HepG2 (cell line): ENCODE measurements at regions not wholly inside any gene's neighbourhood (a gene's known extent, or its start where the extent isn't known, plus 50 kb on each side); places are given as distances from the start of the nearest gene placed in this dataset.

Source experiments
- ATAC-seq: fragments of 200-7000 bp; cut with Tn5 transposase; 3 replicates; pipeline ENCODE4 v1.9.1; 2020; ENCODE audit warnings: mild to moderate bottlenecking, moderate library complexity
- BruUV-seq: library from RNA; stranded (reverse); fragments of 400-500 nt; replicated peaks from 2 replicates; lab custom pipeline; 2021; lab: Mats Ljungman, UMichigan
- CTCF ChIA-PET: fragments of 300-600 bp; formaldehyde crosslinking; extraction: SDS; loops from one replicate; lab custom pipeline; 2021; ENCODE audit warnings: low total read pairs, inconsistent platforms, low intra/inter-chr PET ratio; lab: Yijun Ruan, JAX
- POLR2A ChIA-PET: fragments of 350-600 bp; sonication (Branson Sonifier 250); formaldehyde crosslinking; loops from one replicate; lab custom pipeline; 2020; ENCODE audit warnings: antibody characterized with exemption, inconsistent platforms; lab: Yijun Ruan, JAX
- DNase-seq: peaks from one replicate; pipeline ENCODE4 v3.0.0-alpha.2; 2015; ENCODE audit warnings: low spot score
- FAIRE-seq: peaks from 3 replicates; lab custom pipeline; 2011; peaks lifted over from hg19 to GRCh38; lab: Jason Lieb, UNC
- H2AFZ ChIP-seq: one replicate; pipeline ENCODE4 v1.6.1; 2011; ENCODE audit warnings: low read length, inconsistent platforms
- H3K27ac ChIP-seq: fragments of 300-600 bp; 3 replicates; pipeline ENCODE4 v1.8.0; 2011; ENCODE audit warnings: mixed run types, mild to moderate bottlenecking, mixed read lengths, low read length, inconsistent platforms; ENCODE audit not compliant: insufficient read depth; ENCODE audit errors: extremely low read length
- H3K27me3 ChIP-seq, 2 experiments: fragments of 200-600 bp in 1 of 2; 2 replicates in 1 of 2; 3 replicates in 1 of 2; pipeline versions ENCODE4 v1.6.0 to v1.8.0; 2011; ENCODE audit warnings: low read length in 2 of 2, mild to moderate bottlenecking in 2 of 2, moderate library complexity in 2 of 2, inconsistent platforms in 1 of 2; ENCODE audit not compliant: insufficient read depth in 2 of 2, control insufficient read depth in 1 of 2
- H3K36me3 ChIP-seq, 2 experiments: fragments of 200-600 bp in 1 of 2; replicated peaks in 1 of 2; 2 replicates in 1 of 2; 3 replicates in 1 of 2; pipeline versions ENCODE4 v1.5.1 to v1.8.0; 2011; ENCODE audit warnings: low read length in 2 of 2, inconsistent platforms in 1 of 2; ENCODE audit not compliant: insufficient read depth in 2 of 2, control insufficient read depth in 1 of 2
- H3K4me1 ChIP-seq: 2 replicates; pipeline ENCODE4 v1.5.1; 2012; ENCODE audit warnings: low read length, inconsistent platforms; ENCODE audit not compliant: insufficient read depth
- H3K4me2 ChIP-seq: 2 replicates; pipeline ENCODE4 v1.6.0; 2011; ENCODE audit warnings: low read depth, low read length, inconsistent platforms
- H3K4me3 ChIP-seq, 3 experiments: fragments of 200-600 bp in 1 of 3; sonication (generic), shearing (Covaris generic) in 1 of 3; replicated peaks in 1 of 3; 2 replicates each; pipeline ENCODE4 v1.5.1; 2011 to 2016; ENCODE audit warnings: low read length in 3 of 3, inconsistent platforms in 2 of 3, low read depth in 2 of 3, mild to moderate bottlenecking in 2 of 3, control low read depth in 1 of 3, mixed read lengths in 1 of 3; ENCODE audit not compliant: insufficient read depth in 1 of 3
- H3K79me2 ChIP-seq: one replicate; pipeline ENCODE4 v1.6.1; 2011; ENCODE audit warnings: low read length, inconsistent platforms; ENCODE audit not compliant: insufficient read depth
- H3K9ac ChIP-seq: 2 replicates; pipeline ENCODE4 v1.6.0; 2011; ENCODE audit warnings: mild to moderate bottlenecking, low read depth, low read length, inconsistent platforms; ENCODE audit not compliant: insufficient read depth
- H3K9me3 ChIP-seq: 2 replicates; pipeline ENCODE4 v1.5.1; 2012; ENCODE audit warnings: mild to moderate bottlenecking, low read length
- H4K20me1 ChIP-seq: 2 replicates; pipeline ENCODE4 v1.6.0; 2011; ENCODE audit warnings: inconsistent platforms, mild to moderate bottlenecking, low read length, moderate library complexity; ENCODE audit not compliant: insufficient read depth
- GABPA ChIP-seq, 2 experiments: IDR thresholded peaks; 2 replicates each; pipeline ENCODE4 v1.6.1; 2011 to 2016; ENCODE audit warnings: low read depth in 2 of 2, low read length in 1 of 2, missing biosample characterization in 1 of 2, missing genetic modification characterization in 1 of 2
- POLR2A ChIP-seq, 2 experiments: IDR thresholded peaks; 2 replicates each; pipeline ENCODE4 v1.6.1; 2011; ENCODE audit warnings: low read depth in 2 of 2, low read length in 2 of 2, mild to moderate bottlenecking in 1 of 2, moderate library complexity in 1 of 2; ENCODE audit not compliant: insufficient read depth in 1 of 2
- RBM39 ChIP-seq: fragments of 200-400 bp; formaldehyde crosslinking; IDR thresholded peaks from one replicate; pipeline ENCODE4 v1.6.1; 2018; ENCODE audit warnings: antibody characterized with exemption, mild to moderate bottlenecking, low read depth, low read length; ENCODE audit not compliant: poor library complexity, severe bottlenecking
- RORA ChIP-seq: sonication (generic); formaldehyde crosslinking; IDR thresholded peaks from 2 replicates; pipeline ENCODE4 v1.5.0; 2020; ENCODE audit warnings: mild to moderate bottlenecking, missing genetic modification reagents, moderate library complexity
- ZFYVE20 ChIP-seq: sonication (generic); formaldehyde crosslinking; IDR thresholded peaks from 2 replicates; pipeline ENCODE4 v1.8.0; 2023; ENCODE audit warnings: low read depth, mild to moderate bottlenecking, moderate library complexity, missing genetic modification reagents, borderline replicate concordance
- ZNF101 ChIP-seq: sonication (generic); formaldehyde crosslinking; IDR thresholded peaks from 2 replicates; pipeline ENCODE4 v1.4.0; 2020; ENCODE audit warnings: mild to moderate bottlenecking, low read depth, missing genetic modification reagents, borderline replicate concordance
- ZNF7 ChIP-seq: IDR thresholded peaks from 2 replicates; pipeline ENCODE4 v1.6.1; 2016; ENCODE audit warnings: missing biosample characterization, missing genetic modification reagents
- ZNF761 ChIP-seq: sonication (generic); formaldehyde crosslinking; conservative IDR thresholded peaks from 2 replicates; pipeline ENCODE4 v1.4.0; 2020; ENCODE audit warnings: mild to moderate bottlenecking, missing genetic modification reagents
- ZNF773 ChIP-seq: sonication (generic); formaldehyde crosslinking; IDR thresholded peaks from 2 replicates; pipeline ENCODE4 v1.4.0; 2020; ENCODE audit warnings: missing genetic modification reagents, borderline replicate concordance
- WGBS: methylation state at CpG from one replicate; pipeline ENCODE4 v1.1.6; 2017; ENCODE audit warnings: low lambda C conversion rate; 5-methylcytosine and 5-hydroxymethylcytosine counted together
- in situ Hi-C: cut with HindIII; loops from 2 replicates; pipeline ENCODE4 v1.10.0; 2017; ENCODE audit warnings: low pct_unique_long_range_greater_than_20kb; ENCODE audit not compliant: extremely low pct_ligation_motif_present
- intact Hi-C: fragments of 100-400 bp; cut with micrococcal nuclease; formaldehyde crosslinking; loops from one replicate; pipeline ENCODE4 v1.10.0; 2022; ENCODE audit not compliant: unreplicated experiment
- TF ChIP-seq, protein P1 (sequence below), 2 experiments: sonication (generic) in 1 of 2; formaldehyde crosslinking in 1 of 2; IDR thresholded peaks; 2 replicates each; pipeline versions ENCODE4 v1.6.1 to v1.9.0; 2014 to 2022; ENCODE audit warnings: antibody characterized with exemption in 1 of 2, borderline replicate concordance in 1 of 2, inconsistent platforms in 1 of 2, low read depth in 1 of 2, missing genetic modification reagents in 1 of 2
- TF ChIP-seq, protein P2 (sequence below): IDR thresholded peaks from 2 replicates; pipeline ENCODE4 v1.6.1; 2012; ENCODE audit warnings: low read length, improper control_type of control experiment

- Histone ChIP-seq H3K4me2 (0 out of 2 replicates have a peak overlapping the region, but pooled peaks have one; percentile 43), H3K4me1 (peaks cover 44% of the 10 kb centered on the region), H3K79me2 (no peaks in the 10 kb centered on the region), H3K4me3 (no peak overlapping the region), H3K9me3 (no peaks in the 10 kb centered on the region), H3K36me3 (no peaks in the 10 kb centered on the region), H3K27ac (no peak overlapping the region), H4K20me1 (no peaks in the 10 kb centered on the region), H2AFZ (no peak overlapping the region), H3K9ac (no peak overlapping the region), H3K27me3 (peaks cover 0 to 6% of the 10 kb centered on the region in 2 experiments; a peak in 1 of 5 replicates)
- POLR2A ChIA-PET, result interaction anchor here (0.8 to 4.5 kb wide), 5 partner anchors 61 to 257 kb away, joined by 3 to 29 read pairs (median 4); partner anchors contain the start of genes FLOT1 and MDC1
- intact Hi-C loops, result no loop called here
- BruUV-seq, result no TSS peak
- no peak for DNase-seq
- FAIRE-seq, result no peak
- CTCF ChIA-PET, result interaction anchor here (0.9 to 4.6 kb wide), 2 partner anchors 48 to 108 kb away, joined by 4 to 76 read pairs; no protein-coding TSS in a partner anchor
- in situ Hi-C loops, result no loop called here
- no peak for TF ChIP-seq POLR2A (IDR thresholded peaks at IDR 0.05; ENCODE audit: insufficient read depth in 1 of 2, low read depth in 2 of 2, low read length in 2 of 2)
- no peak for TF ChIP-seq ZNF773 (CRISPR knock-in tag)
- no peak for TF ChIP-seq ZNF761 (CRISPR knock-in tag)
- no peak for TF ChIP-seq RORA
- no peak for TF ChIP-seq RBM39
- TF ChIP-seq, protein P1, sequence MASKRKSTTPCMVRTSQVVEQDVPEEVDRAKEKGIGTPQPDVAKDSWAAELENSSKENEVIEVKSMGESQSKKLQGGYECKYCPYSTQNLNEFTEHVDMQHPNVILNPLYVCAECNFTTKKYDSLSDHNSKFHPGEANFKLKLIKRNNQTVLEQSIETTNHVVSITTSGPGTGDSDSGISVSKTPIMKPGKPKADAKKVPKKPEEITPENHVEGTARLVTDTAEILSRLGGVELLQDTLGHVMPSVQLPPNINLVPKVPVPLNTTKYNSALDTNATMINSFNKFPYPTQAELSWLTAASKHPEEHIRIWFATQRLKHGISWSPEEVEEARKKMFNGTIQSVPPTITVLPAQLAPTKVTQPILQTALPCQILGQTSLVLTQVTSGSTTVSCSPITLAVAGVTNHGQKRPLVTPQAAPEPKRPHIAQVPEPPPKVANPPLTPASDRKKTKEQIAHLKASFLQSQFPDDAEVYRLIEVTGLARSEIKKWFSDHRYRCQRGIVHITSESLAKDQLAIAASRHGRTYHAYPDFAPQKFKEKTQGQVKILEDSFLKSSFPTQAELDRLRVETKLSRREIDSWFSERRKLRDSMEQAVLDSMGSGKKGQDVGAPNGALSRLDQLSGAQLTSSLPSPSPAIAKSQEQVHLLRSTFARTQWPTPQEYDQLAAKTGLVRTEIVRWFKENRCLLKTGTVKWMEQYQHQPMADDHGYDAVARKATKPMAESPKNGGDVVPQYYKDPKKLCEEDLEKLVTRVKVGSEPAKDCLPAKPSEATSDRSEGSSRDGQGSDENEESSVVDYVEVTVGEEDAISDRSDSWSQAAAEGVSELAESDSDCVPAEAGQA (IDR thresholded peaks at IDR 0.05; ENCODE audit: low read depth), result no peak
- TF ChIP-seq, protein P1 (CRISPR knock-in tag; IDR thresholded peaks at IDR 0.05; ENCODE audit: borderline replicate concordance), result no peak
- TF ChIP-seq, protein P2, sequence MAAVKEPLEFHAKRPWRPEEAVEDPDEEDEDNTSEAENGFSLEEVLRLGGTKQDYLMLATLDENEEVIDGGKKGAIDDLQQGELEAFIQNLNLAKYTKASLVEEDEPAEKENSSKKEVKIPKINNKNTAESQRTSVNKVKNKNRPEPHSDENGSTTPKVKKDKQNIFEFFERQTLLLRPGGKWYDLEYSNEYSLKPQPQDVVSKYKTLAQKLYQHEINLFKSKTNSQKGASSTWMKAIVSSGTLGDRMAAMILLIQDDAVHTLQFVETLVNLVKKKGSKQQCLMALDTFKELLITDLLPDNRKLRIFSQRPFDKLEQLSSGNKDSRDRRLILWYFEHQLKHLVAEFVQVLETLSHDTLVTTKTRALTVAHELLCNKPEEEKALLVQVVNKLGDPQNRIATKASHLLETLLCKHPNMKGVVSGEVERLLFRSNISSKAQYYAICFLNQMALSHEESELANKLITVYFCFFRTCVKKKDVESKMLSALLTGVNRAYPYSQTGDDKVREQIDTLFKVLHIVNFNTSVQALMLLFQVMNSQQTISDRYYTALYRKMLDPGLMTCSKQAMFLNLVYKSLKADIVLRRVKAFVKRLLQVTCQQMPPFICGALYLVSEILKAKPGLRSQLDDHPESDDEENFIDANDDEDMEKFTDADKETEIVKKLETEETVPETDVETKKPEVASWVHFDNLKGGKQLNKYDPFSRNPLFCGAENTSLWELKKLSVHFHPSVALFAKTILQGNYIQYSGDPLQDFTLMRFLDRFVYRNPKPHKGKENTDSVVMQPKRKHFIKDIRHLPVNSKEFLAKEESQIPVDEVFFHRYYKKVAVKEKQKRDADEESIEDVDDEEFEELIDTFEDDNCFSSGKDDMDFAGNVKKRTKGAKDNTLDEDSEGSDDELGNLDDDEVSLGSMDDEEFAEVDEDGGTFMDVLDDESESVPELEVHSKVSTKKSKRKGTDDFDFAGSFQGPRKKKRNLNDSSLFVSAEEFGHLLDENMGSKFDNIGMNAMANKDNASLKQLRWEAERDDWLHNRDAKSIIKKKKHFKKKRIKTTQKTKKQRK, result no peak
- TF ChIP-seq GABPA (IDR thresholded peaks at IDR 0.05; ENCODE audit: low read depth, low read length), result no peak
- no peak for TF ChIP-seq GABPA (CRISPR knock-in tag; IDR thresholded peaks at IDR 0.05; ENCODE audit: low read depth)
- TF ChIP-seq ZFYVE20 (CRISPR knock-in tag), result no peak
- TF ChIP-seq ZNF7 (CRISPR knock-in tag), result no peak
- TF ChIP-seq ZNF101 (CRISPR knock-in tag), result no peak
- WGBS, result 40% methylated on average over 3 of the region's 3 CpGs
- ATAC-seq, result no peak
Observed at GRCh38 chr6:30830438-30830837, 53.9 kb upstream of the DDR1 start.
